Islet of Langerhans (tissue), 1 donor: ENCODE measurements at regions not wholly inside any gene's neighbourhood (a gene's known extent, or its start where the extent isn't known, plus 50 kb on each side); places are given as distances from the start of the nearest gene placed in this dataset.

ENCODE experiments used
- FAIRE-seq: peaks from one replicate; lab custom pipeline; 2011; peaks lifted over from hg19 to GRCh38; lab: Jason Lieb, UNC

DNA sequence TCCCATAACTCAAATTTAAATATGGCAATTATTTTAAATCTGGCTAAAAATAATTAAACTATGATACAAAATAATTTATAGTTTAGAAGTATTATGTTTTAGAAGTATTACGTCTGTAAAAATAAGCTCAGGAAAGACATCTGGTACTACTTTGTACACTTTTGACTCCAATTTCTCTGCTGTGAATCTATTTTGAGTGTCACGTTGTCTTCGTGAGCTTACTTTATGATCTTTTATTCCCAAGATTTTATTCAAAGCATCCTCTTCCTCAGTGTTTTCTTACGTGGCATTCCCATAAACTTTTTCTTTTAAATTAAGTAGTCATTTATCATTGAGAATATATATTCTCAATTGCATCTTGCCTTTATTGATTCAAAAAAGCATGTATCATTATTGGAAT lies 223.3 kb upstream of the KCNJ16 start:
- no peak for FAIRE-seq

DNA sequence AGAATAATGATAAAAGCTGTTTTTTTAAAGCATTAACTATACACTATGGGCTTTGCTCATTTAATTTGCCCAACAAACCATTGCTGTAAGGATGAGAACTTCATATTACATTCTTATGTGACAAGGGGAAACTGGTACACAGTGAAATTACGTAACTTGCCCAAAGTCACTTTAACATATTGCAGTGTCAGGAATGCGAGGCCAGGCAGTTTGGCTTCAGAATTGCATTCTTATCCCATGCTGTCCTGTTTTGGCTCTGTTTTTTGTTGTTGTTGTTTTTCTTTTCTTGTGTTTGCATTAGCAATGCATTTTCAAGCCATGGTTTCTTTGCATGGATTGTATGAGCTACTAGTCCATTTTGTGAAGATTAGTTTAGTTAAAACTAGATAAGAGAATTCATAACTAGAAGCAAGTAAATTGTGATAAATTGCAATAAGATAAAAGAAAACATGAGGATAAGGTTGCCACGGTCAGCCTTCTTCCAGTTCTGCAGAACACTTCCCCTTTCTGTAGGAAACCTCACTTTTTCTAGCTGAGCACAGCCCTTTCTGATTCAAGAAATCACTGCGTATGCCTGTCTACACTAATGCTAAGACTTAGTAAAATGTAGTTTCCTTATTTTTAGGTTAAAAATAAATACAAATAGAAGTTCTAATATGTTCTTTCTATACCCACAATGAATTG lies 221.3 kb upstream of the KCNJ16 start:
- no peak for FAIRE-seq

GRCh38 chr17:69854225-69854780 lies 220.7 kb upstream of the KCNJ16 start:
- no peak for FAIRE-seq

DNA sequence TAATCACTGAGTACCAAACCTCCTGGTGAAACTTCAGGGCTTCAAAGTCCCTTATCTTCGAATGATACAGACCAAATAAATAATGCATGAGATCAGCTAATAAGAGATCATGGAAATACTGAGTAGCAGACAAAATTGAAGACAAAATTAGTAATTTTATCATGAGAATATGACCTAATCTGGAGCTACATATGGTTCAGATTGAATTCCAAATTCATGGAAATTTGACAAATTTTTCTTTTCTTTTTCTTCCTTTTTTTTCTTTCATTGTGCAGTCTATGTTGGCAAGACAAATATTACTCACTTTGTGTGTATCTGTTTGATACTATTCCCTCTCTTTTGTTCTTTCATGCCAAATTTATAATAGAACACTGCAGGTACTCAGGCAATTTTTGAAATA lies 218.1 kb upstream of the KCNJ16 start:
- FAIRE-seq = no peak

DNA sequence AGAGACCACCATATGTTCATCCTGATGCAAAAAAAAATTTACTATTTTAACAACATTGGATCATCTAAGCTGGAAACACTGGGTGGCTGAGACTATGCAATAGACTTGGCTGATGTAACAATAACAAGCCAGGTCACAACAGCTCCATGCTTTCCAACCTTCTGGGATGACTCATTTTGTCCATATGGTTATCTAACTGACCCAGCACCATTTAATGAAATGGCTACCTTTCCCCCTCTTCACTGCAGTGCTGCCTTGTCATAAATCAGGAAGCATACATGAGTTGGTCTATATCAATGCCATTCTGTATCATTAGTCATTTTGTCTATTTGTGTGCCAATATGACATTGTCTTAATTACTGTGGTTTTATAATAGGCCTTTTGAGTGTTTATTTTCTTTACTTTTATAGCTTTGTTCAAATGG lies 217.6 kb upstream of the KCNJ16 start:
- no peak for FAIRE-seq

GRCh38 chr17:69858460-69858859 lies 216.6 kb upstream of the KCNJ16 start:
- no peak for FAIRE-seq

DNA sequence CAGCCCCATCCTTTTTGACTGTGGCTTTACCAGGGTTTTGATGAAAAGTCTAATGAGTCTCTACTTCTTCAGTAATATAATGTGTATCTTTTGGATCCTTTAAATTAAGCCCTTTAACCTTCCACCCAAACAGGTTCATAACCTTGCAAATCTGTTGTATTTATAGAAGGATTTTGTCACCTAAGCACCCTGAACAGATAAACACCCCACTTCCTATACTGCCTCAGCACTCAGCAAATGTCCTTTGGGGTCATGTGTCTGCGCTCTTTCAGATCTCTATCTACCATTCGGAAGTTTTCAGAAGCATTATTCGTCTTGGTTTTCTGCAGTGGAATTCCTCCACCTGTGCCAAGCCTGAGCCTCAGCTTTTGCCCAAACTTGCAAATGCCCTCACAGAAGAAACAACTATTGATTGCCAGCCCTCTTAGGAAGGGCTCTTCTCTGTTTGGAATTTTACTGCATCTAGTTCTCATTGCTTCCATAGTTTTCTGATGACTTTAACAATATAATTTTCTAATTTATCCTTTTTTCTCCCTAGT lies 214.8 kb upstream of the KCNJ16 start:
- no peak for FAIRE-seq

GRCh38 chr17:69864462-69864861 lies 210.6 kb upstream of the KCNJ16 start:
- FAIRE-seq = no peak

DNA sequence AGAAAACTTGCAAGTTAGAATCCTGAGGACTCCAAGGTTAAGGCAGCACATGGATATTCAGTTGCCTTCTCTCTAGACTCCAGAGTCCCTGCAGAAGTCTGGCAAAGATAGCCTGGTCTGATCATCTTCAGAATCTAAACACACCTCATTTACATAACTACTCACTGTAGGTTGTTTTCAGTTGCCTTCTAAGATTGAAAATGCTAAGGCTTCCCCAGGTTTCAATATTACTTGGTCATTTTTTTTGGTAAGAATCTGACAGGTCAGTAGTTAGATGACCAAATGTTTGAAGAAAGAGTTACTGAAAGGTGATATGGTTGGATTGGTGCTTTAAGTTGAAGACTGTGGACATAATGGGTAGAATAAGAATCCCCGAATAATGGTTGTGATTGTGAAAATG lies 205.4 kb upstream of the KCNJ16 start:
- FAIRE-seq = no peak

GRCh38 chr17:69870091-69870530 lies 204.9 kb upstream of the KCNJ16 start:
- FAIRE-seq = no peak

- FAIRE-seq = no peak
These were observed 204.2 kb upstream of the KCNJ16 start for GRCh38 chr17:69870751-69871199.

DNA sequence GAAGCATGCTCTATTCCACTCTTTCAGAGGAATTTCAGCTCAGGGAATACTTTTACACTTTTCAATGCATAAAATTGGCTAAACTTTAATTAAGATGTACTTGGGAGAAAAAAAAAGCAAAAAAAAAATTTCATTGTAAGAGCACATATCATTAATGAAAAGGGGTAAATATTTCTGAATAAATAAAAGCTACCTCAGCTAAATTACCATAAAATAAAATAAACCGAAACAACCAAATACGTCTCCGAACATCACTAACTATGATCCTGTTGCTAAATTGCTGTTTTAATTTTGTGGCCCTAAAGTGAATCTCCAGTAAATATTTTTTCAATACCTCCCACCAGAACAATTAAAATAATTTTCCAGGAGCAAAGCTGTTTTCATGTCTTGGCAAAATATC lies 203.7 kb upstream of the KCNJ16 start:
- FAIRE-seq = no peak

DNA sequence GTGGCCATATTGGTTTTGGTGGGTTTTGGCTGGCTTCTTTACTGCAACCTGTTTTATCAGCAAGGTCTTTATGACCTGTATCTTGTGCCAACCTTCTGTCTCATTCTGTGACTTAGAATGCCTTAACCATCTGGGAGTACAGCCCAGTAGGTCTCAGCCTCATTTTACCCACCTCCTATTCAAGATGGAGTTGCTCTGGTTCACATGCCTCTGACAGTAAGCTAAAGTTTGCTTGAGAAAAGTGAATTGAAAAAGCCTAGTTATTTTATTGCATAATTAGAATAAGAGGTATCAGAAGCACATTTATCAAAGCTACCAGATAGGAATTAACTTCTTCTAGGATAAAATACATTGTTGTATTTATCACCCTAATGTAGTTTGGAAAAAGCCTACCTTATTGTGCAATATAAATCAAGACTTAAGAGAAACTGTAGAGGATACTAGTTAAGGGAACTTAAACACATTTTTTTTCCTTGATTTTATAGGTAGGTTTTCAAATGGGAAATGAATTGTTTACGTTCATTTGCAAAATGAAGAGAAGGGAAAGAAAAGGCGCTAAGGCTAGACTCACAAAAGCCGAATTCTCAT lies 202.3 kb upstream of the KCNJ16 start:
- FAIRE-seq = no peak

- no peak for FAIRE-seq
These were observed 200.8 kb upstream of the KCNJ16 start for GRCh38 chr17:69874175-69874670.

DNA sequence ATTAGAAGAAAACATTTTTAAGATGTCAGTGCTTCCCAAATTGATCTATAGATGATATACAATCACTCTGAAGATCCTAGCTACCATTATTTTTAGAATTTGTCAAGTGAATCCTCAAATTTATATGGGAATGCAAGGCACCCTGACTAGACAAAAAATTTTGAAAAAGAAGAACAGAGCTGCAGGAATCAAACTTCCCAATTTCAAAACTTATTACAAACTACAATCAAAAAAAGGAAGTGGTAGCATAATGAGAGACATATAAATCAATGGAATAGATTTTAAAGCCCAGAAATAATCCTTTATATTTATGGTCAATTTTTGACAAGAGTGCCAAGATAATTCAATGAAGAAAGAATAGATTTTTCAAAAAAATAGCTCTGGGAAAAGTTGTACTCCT lies 198.3 kb upstream of the KCNJ16 start:
- FAIRE-seq = no peak

- peak; percentile 27 for FAIRE-seq
These were observed 196.4 kb upstream of the KCNJ16 start for GRCh38 chr17:69878661-69879060.

- FAIRE-seq = no peak
These were observed 195.4 kb upstream of the KCNJ16 start for GRCh38 chr17:69879576-69879975.

DNA sequence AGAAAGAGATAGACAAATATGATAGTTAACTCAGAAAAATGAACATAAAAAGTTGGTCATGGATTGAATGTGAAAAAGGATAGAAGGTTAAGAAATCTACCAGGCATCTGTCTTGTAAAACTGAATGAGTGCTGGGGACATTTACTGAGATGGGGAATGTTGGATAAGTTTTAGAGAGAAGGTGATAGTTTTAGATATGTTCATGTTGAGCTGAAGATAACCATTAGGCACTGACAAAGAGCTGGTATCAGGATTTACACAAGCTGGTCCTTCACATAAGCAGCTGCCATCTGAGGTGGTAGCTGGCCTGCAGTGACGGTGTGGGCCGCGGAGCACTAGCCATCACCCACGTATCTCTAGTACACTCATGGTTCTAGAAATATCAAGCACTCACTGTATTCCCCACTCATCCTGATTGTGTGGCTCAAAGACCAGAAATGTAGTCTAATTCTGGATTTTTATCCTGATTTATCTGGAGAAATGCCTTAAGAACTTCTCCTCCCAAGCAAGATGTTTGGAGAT lies 194.4 kb upstream of the KCNJ16 start:
- FAIRE-seq = no peak

GRCh38 chr17:69882281-69882680 lies 192.7 kb upstream of the KCNJ16 start:
- FAIRE-seq = peak; percentile 62

- no peak for FAIRE-seq
These were observed 191.9 kb upstream of the KCNJ16 start for GRCh38 chr17:69883120-69883519.

DNA sequence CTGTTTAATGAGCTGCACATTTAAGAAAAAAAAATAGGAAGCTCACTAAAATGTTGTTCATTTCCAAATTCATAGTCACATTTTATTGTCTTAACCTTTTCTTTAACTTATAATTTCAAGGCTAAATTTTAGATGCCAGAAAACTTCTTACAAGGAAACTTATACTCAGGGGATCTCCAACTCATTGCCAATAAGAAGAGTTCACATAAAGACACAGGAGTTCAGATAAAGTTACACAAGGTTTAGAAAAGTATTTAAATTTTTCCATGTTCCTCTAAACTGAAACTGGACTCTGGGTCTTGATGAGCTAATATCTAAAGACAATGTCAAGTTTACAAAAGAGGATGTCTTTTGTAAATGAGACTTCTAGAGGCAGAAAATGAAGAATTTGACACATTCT lies 190.7 kb upstream of the KCNJ16 start:
- no peak for FAIRE-seq

DNA sequence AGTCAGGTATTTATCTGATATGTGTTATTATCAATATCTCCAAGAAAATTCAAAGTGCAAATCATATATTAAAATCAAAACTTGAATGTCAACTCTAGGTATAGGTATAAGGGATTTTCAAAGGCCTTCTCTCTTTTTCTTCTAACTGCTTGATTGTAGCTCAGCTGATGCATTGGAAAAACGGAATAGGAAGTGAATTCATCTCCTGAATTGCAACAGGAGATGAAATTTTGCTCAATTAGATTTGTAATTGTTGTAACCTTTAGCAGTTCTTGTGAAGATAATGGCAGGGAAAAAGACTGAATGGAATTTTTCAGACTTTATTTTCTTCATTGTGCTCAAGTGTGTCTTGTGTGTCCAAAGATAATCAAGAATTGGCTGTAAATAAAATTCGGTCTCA lies 190.2 kb upstream of the KCNJ16 start:
- no peak for FAIRE-seq

- no peak for FAIRE-seq
These were observed 176.4 kb upstream of the KCNJ16 start for GRCh38 chr17:69898601-69899000.
